Dermis blood vessel endothelial cell (primary cell): ENCODE measurements at regions not wholly inside any gene's neighbourhood (a gene's known extent, or its start where the extent isn't known, plus 50 kb on each side); places are given as distances from the start of the nearest gene placed in this dataset.
"Not testable (repeated sequence)": the region's sequence is repeated elsewhere in the genome, so short reads cannot be mapped to it uniquely, and the experiment has no call there.

Experiments
- DNase-seq: peaks from one replicate; pipeline ENCODE4 v3.0.0; 2010

- no peak for DNase-seq
Measured at GRCh38 chr14:25843481-25844470, 754.1 kb downstream of the NOVA1 start.

GRCh38 chr14:25841226-25841625, 756.6 kb downstream of the NOVA1 start:
- DNase-seq = no peak

GRCh38 chr14:25837551-25837965, 760.3 kb downstream of the NOVA1 start:
- no peak for DNase-seq

GRCh38 chr14:25836636-25837035, 761.2 kb downstream of the NOVA1 start:
- DNase-seq = no peak

GRCh38 chr14:25833341-25834126, 764.3 kb downstream of the NOVA1 start:
- DNase-seq = peak; percentile 53

GRCh38 chr14:25832585-25832984, 765.2 kb downstream of the NOVA1 start:
- no peak for DNase-seq

- DNase-seq = no peak
Measured at GRCh38 chr14:25828562-25828961, 769.3 kb downstream of the NOVA1 start.

- no peak for DNase-seq
Measured at GRCh38 chr14:25826105-25826504, 771.7 kb downstream of the NOVA1 start.

- DNase-seq = no peak
Measured at GRCh38 chr14:25820368-25820767, 770.4 kb upstream of the STXBP6 start.

- not testable (repeated sequence) for DNase-seq
Measured at GRCh38 chr14:25814622-25815021, 764.7 kb upstream of the STXBP6 start.

GRCh38 chr14:25803386-25804018, 753.6 kb upstream of the STXBP6 start:
- no peak for DNase-seq

- DNase-seq = no peak
Measured at GRCh38 chr14:25800841-25801240, 750.9 kb upstream of the STXBP6 start.

GRCh38 chr14:25788252-25788651, 738.3 kb upstream of the STXBP6 start:
- DNase-seq = no peak

GRCh38 chr14:25765909-25766308, 716.0 kb upstream of the STXBP6 start:
- DNase-seq = no peak

- no peak for DNase-seq
Measured at GRCh38 chr14:25759920-25760655, 710.1 kb upstream of the STXBP6 start.

GRCh38 chr14:25759256-25759655, 709.3 kb upstream of the STXBP6 start:
- no peak for DNase-seq

GRCh38 chr14:25757364-25757763, 707.4 kb upstream of the STXBP6 start:
- DNase-seq = no peak

GRCh38 chr14:25756876-25757275, 706.9 kb upstream of the STXBP6 start:
- no peak for DNase-seq

GRCh38 chr14:25753130-25753529, 703.2 kb upstream of the STXBP6 start:
- no peak for DNase-seq

- DNase-seq = no peak
Measured at GRCh38 chr14:25750436-25750835, 700.5 kb upstream of the STXBP6 start.
